H1 (cell line): ENCODE measurements at regions not wholly inside any gene's neighbourhood (a gene's known extent, or its start where the extent isn't known, plus 50 kb on each side); places are given as distances from the start of the nearest gene placed in this dataset.
"Not testable (repeated sequence)": the region's sequence is repeated elsewhere in the genome, so short reads cannot be mapped to it uniquely, and the experiment has no call there.

ENCODE experiments used
- CTCF ChIA-PET: fragments of 300-600 bp; sonication (Branson Sonifier 250); formaldehyde crosslinking; loops from one replicate; lab custom pipeline; 2021; ENCODE audit not compliant: partially characterized antibody; lab: Charles Lee
- POLR2A ChIA-PET: fragments of 300-600 bp; sonication (Branson Sonifier 250); formaldehyde crosslinking; loops from one replicate; lab custom pipeline; 2021; ENCODE audit warnings: inconsistent platforms; ENCODE audit not compliant: partially characterized antibody; lab: Charles Lee
- DNase-seq, 2 experiments: peaks; one replicate each; pipeline versions ENCODE4 v3.0.0 to v3.0.0-alpha.2; 2010 to 2022; ENCODE audit warnings: low spot score in 2 of 2, low read depth in 1 of 2, mixed read lengths in 1 of 2
- FAIRE-seq: peaks from 2 replicates; lab custom pipeline; 2011; peaks lifted over from hg19 to GRCh38; lab: Jason Lieb, UNC
- H2AFZ ChIP-seq: 2 replicates; pipeline ENCODE4 v1.8.1; 2012; ENCODE audit warnings: low read length, inconsistent platforms
- H2AK5ac ChIP-seq: 2 replicates; pipeline ENCODE4 v1.6.1; 2013; ENCODE audit warnings: low read depth, low read length
- H2BK120ac ChIP-seq: replicated peaks from 2 replicates; pipeline ENCODE3; 2013; ENCODE audit warnings: low read depth, low read length, inconsistent platforms
- H2BK12ac ChIP-seq: 2 replicates; pipeline ENCODE4 v1.6.1; 2013; ENCODE audit warnings: low read depth, low read length
- H2BK15ac ChIP-seq: 2 replicates; pipeline ENCODE4 v1.6.1; 2013; ENCODE audit warnings: low read length
- H2BK20ac ChIP-seq: 2 replicates; pipeline ENCODE4 v1.6.1; 2013; ENCODE audit warnings: low read length
- H2BK5ac ChIP-seq: 2 replicates; pipeline ENCODE4 v1.6.1; 2013; ENCODE audit warnings: low read depth, low read length
- H3K14ac ChIP-seq: 2 replicates; pipeline ENCODE4 v1.6.1; 2013; ENCODE audit warnings: inconsistent platforms; ENCODE audit not compliant: insufficient read length
- H3K18ac ChIP-seq: 2 replicates; pipeline ENCODE4 v1.6.1; 2013; ENCODE audit warnings: low read length; ENCODE audit errors: extremely low read depth
- H3K23ac ChIP-seq: 2 replicates; pipeline ENCODE4 v1.6.1; 2013; ENCODE audit warnings: inconsistent platforms; ENCODE audit not compliant: insufficient read length
- H3K23me2 ChIP-seq: 2 replicates; pipeline ENCODE4 v1.6.1; 2013; ENCODE audit warnings: low read depth, low read length
- H3K27ac ChIP-seq: 2 replicates; pipeline ENCODE4 v1.6.1; 2011; ENCODE audit warnings: low read depth, low read length, inconsistent platforms
- H3K27me3 ChIP-seq, 4 experiments: replicated peaks in 1 of 4; 1 replicate in 1 of 4; 2 replicates in 3 of 4; pipeline versions ENCODE4 v1.6.1 to v1.8.1; 2011 to 2013; ENCODE audit warnings: low read length in 3 of 4, mild to moderate bottlenecking in 3 of 4, inconsistent platforms in 2 of 4, mixed read lengths in 2 of 4, moderate library complexity in 1 of 4; ENCODE audit not compliant: control insufficient read depth in 3 of 4, insufficient read depth in 3 of 4; ENCODE audit errors: extremely low read depth in 1 of 4
- H3K36me3 ChIP-seq, 4 experiments: 2 replicates each; pipeline versions ENCODE4 v1.6.1 to v1.8.1; 2011 to 2013; ENCODE audit warnings: mild to moderate bottlenecking in 4 of 4, low read length in 3 of 4, moderate library complexity in 2 of 4, control low read depth in 1 of 4, inconsistent platforms in 1 of 4; ENCODE audit not compliant: insufficient read depth in 4 of 4, control insufficient read depth in 2 of 4
- H3K4ac ChIP-seq: replicated peaks from 2 replicates; pipeline ENCODE3; 2013; ENCODE audit warnings: low read length, low read depth, mixed read lengths, inconsistent platforms; ENCODE audit not compliant: insufficient read length
- H3K4me1 ChIP-seq, 4 experiments: replicated peaks in 1 of 4; 1 replicate in 1 of 4; 2 replicates in 3 of 4; pipeline versions ENCODE4 v1.6.1 to v1.8.1; 2011 to 2013; ENCODE audit warnings: low read length in 3 of 4, inconsistent platforms in 2 of 4, mixed read lengths in 1 of 4; ENCODE audit not compliant: insufficient read depth in 4 of 4, control insufficient read depth in 3 of 4
- H3K4me2 ChIP-seq, 2 experiments: 2 replicates each; pipeline versions ENCODE4 v1.6.1 to v1.8.1; 2011 to 2013; ENCODE audit warnings: low read depth in 2 of 2, low read length in 2 of 2, control low read depth in 1 of 2, inconsistent platforms in 1 of 2, mild to moderate bottlenecking in 1 of 2; ENCODE audit not compliant: insufficient read depth in 1 of 2
- H3K4me3 ChIP-seq, 4 experiments: fragments of 200-600, 300-600 bp in 1 of 4; sonication (generic), shearing (Covaris generic), sonication (Bioruptor Twin) in 1 of 4; 2 replicates each; pipeline versions ENCODE4 v1.5.1 to v1.8.1; 2011 to 2016; ENCODE audit warnings: low read length in 4 of 4, low read depth in 3 of 4, control low read depth in 2 of 4, inconsistent platforms in 2 of 4, mild to moderate bottlenecking in 2 of 4, mixed read lengths in 1 of 4, moderate library complexity in 1 of 4; ENCODE audit not compliant: insufficient read depth in 2 of 4; ENCODE audit errors: extremely low read depth in 1 of 4
- H3K56ac ChIP-seq: replicated peaks from 2 replicates; pipeline ENCODE3; 2013; ENCODE audit warnings: low read depth, mild to moderate bottlenecking, mixed read lengths, low read length, inconsistent platforms; ENCODE audit not compliant: insufficient read length
- H3K79me1 ChIP-seq: 2 replicates; pipeline ENCODE4 v1.6.1; 2013; ENCODE audit warnings: low read depth, low read length, control low read depth
- H3K79me2 ChIP-seq, 2 experiments: 2 replicates each; pipeline versions ENCODE4 v1.6.1 to v1.8.1; 2012 to 2013; ENCODE audit warnings: low read length in 2 of 2, mild to moderate bottlenecking in 2 of 2, inconsistent platforms in 1 of 2; ENCODE audit not compliant: insufficient read depth in 2 of 2, control insufficient read depth in 1 of 2
- H3K9ac ChIP-seq, 4 experiments: replicated peaks in 1 of 4; 1 replicate in 1 of 4; 2 replicates in 3 of 4; pipeline versions ENCODE4 v1.6.1 to v1.8.1; 2011 to 2013; ENCODE audit warnings: low read depth in 3 of 4, low read length in 3 of 4, control low read depth in 2 of 4, mild to moderate bottlenecking in 2 of 4, moderate library complexity in 2 of 4, inconsistent platforms in 1 of 4; ENCODE audit errors: extremely low read depth in 1 of 4
- H3K9me3 ChIP-seq, 2 experiments: 2 replicates each; pipeline versions ENCODE4 v1.6.1 to v1.8.1; 2012 to 2013; ENCODE audit warnings: mild to moderate bottlenecking in 2 of 2, moderate library complexity in 2 of 2, control low read depth in 1 of 2, inconsistent platforms in 1 of 2, low read depth in 1 of 2, low read length in 1 of 2, mixed read lengths in 1 of 2; ENCODE audit not compliant: insufficient read depth in 2 of 2
- H4K20me1 ChIP-seq, 2 experiments: replicated peaks in 1 of 2; 2 replicates each; pipeline versions ENCODE3 to v1.8.1; 2011 to 2013; ENCODE audit warnings: inconsistent platforms in 2 of 2, low read length in 2 of 2, mild to moderate bottlenecking in 1 of 2; ENCODE audit not compliant: insufficient read depth in 2 of 2, control insufficient read depth in 1 of 2
- H4K5ac ChIP-seq: 2 replicates; pipeline ENCODE4 v1.6.1; 2013; ENCODE audit warnings: low read length, low read depth, mixed read lengths, inconsistent platforms; ENCODE audit not compliant: insufficient read length
- H4K8ac ChIP-seq: 2 replicates; pipeline ENCODE4 v1.8.0; 2013; ENCODE audit warnings: mild to moderate bottlenecking, moderate library complexity, low read length, inconsistent platforms; ENCODE audit not compliant: insufficient read depth; ENCODE audit errors: extremely low read depth
- H4K91ac ChIP-seq: replicated peaks from 2 replicates; pipeline ENCODE3; 2013; ENCODE audit warnings: low read length, mixed read lengths, inconsistent platforms; ENCODE audit not compliant: insufficient read length
- MAX ChIP-seq: IDR thresholded peaks from 2 replicates; pipeline ENCODE4 v1.6.1; 2012; ENCODE audit warnings: inconsistent platforms
- WGBS, 2 experiments: shearing (Covaris generic) in 1 of 2; methylation state at CpG; one replicate each; pipeline versions ENCODE4 v1.1.6 to v1.1.7; 2013 to 2015; ENCODE audit warnings: low lambda C conversion rate in 2 of 2, mixed read lengths in 2 of 2, inconsistent platforms in 1 of 2, low coverage in 1 of 2, missing lambda C conversion rate in 1 of 2; ENCODE audit not compliant: insufficient replicate concordance in 2 of 2, insufficient coverage in 1 of 2, insufficient read length in 1 of 2; ENCODE audit errors: extremely low coverage in 1 of 2, missing lambda C conversion rate in 1 of 2; 5-methylcytosine and 5-hydroxymethylcytosine counted together

- DNase-seq = no peak
- POLR2A ChIA-PET = no interaction called here
- Histone ChIP-seq H3K4me2 (no peak overlapping the region), H2BK15ac (no peak overlapping the region), H2BK5ac (no peak overlapping the region), H3K27me3 (no peaks in the 10 kb centered on the region), H3K4me1 (no peaks in the 10 kb centered on the region), H3K14ac (no peak overlapping the region), H4K5ac (no peak overlapping the region), H3K18ac (no peak overlapping the region), H3K4me3 (no peak overlapping the region; a peak in 1 of 8 replicates), H3K9me3 (no peaks in the 10 kb centered on the region), H3K27ac (no peak overlapping the region), H2BK12ac (no peak overlapping the region), H3K79me1 (no peaks in the 10 kb centered on the region), H2AK5ac (no peak overlapping the region), H3K23ac (no peak overlapping the region), H2BK20ac (no peak overlapping the region), H4K20me1 (no peaks in the 10 kb centered on the region), H3K36me3 (no peaks in the 10 kb centered on the region), H2AFZ (no peak overlapping the region), H3K4ac (no peak overlapping the region), H4K8ac (no peak overlapping the region), H2BK120ac (no peak overlapping the region), H3K56ac (no peak overlapping the region), H4K91ac (no peak overlapping the region), H3K79me2 (no peaks in the 10 kb centered on the region), H3K9ac (no peak overlapping the region), H3K23me2 (no peaks in the 10 kb centered on the region)
- CTCF ChIA-PET = interaction anchor here (2.5 kb wide), 1 partner anchor 10 kb away, joined by 10 read pairs; no protein-coding TSS in a partner anchor
- WGBS, 2 experiments = 86% methylated on average over 8 of the region's 8 CpGs; no CpG with 5 or more reads in 1 of the 2 experiments
- TF ChIP-seq MAX = no peak
- FAIRE-seq = no peak
Observed at GRCh38 chr6:21342501-21342900, 251.1 kb upstream of the SOX4 start.

GRCh38 chr6:21345704-21346103 lies 247.8 kb upstream of the SOX4 start:
- H4K20me1 ChIP-seq, H3K18ac ChIP-seq, H3K4me1 ChIP-seq, H2BK15ac ChIP-seq, H3K27ac ChIP-seq, H2AK5ac ChIP-seq, H3K79me1 ChIP-seq, FAIRE-seq, H3K79me2 ChIP-seq, H2BK120ac ChIP-seq, H3K9me3 ChIP-seq, H3K23ac ChIP-seq, H2BK12ac ChIP-seq, H3K9ac ChIP-seq, CTCF ChIA-PET, H3K4me3 ChIP-seq, H2AFZ ChIP-seq, DNase-seq, H3K27me3 ChIP-seq, H4K91ac ChIP-seq, POLR2A ChIA-PET, H2BK5ac ChIP-seq, H3K14ac ChIP-seq, H4K8ac ChIP-seq, H3K4ac ChIP-seq, H3K36me3 ChIP-seq, H2BK20ac ChIP-seq, H4K5ac ChIP-seq, H3K23me2 ChIP-seq, H3K4me2 ChIP-seq, H3K56ac ChIP-seq: not testable (repeated sequence)
- 100% methylated on average over 1 of the region's 1 CpG; no CpG with 5 or more reads in 1 of the 2 experiments for WGBS, 2 experiments
